ENCODE measurements at regions not wholly inside any gene's neighbourhood (a gene's known extent, or its start where the extent isn't known, plus 50 kb on each side); places are given as distances from the start of the nearest gene placed in this dataset.

DNA sequence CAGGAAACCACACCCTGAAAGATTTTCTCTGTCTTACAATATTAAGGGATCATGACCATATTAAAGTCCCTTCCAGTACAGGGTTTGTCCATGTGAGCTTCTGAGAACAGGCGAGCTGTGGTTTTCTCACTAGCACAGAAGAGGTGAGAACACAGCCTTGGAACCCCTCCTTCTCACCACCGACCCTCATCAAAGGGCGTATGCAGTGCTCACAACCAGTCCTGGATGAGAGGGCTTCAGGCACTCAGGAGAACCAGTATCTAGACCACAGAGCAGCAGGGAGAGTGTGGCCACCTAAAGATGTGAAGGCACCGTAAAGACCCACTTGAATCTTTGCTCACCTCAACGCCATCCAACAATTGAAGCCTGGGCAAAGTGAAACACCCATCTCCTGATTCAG, 397.0 kb downstream of the ETS1 start (continued):
- TF ChIP-seq, protein P1, sequence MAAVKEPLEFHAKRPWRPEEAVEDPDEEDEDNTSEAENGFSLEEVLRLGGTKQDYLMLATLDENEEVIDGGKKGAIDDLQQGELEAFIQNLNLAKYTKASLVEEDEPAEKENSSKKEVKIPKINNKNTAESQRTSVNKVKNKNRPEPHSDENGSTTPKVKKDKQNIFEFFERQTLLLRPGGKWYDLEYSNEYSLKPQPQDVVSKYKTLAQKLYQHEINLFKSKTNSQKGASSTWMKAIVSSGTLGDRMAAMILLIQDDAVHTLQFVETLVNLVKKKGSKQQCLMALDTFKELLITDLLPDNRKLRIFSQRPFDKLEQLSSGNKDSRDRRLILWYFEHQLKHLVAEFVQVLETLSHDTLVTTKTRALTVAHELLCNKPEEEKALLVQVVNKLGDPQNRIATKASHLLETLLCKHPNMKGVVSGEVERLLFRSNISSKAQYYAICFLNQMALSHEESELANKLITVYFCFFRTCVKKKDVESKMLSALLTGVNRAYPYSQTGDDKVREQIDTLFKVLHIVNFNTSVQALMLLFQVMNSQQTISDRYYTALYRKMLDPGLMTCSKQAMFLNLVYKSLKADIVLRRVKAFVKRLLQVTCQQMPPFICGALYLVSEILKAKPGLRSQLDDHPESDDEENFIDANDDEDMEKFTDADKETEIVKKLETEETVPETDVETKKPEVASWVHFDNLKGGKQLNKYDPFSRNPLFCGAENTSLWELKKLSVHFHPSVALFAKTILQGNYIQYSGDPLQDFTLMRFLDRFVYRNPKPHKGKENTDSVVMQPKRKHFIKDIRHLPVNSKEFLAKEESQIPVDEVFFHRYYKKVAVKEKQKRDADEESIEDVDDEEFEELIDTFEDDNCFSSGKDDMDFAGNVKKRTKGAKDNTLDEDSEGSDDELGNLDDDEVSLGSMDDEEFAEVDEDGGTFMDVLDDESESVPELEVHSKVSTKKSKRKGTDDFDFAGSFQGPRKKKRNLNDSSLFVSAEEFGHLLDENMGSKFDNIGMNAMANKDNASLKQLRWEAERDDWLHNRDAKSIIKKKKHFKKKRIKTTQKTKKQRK (IDR thresholded peaks at IDR 0.05; ENCODE audit: low read depth, low read length): no peak
- TF ChIP-seq NFYA (IDR thresholded peaks at IDR 0.05; ENCODE audit: borderline replicate concordance, low read depth, low read length): no peak
- no peak for TF ChIP-seq STAT3 (IDR thresholded peaks at IDR 0.05; ENCODE audit: low read depth, low read length)
- no peak for TF ChIP-seq SIX5 (IDR thresholded peaks at IDR 0.05; ENCODE audit: low read depth, low read length, severe bottlenecking)
- TF ChIP-seq STAT1 (conservative IDR thresholded peaks at IDR 0.05): no peak
- TF ChIP-seq YY1 (IDR thresholded peaks at IDR 0.05; ENCODE audit: low read depth, low read length): no peak
- TF ChIP-seq POU2F2 (IDR thresholded peaks at IDR 0.05; ENCODE audit: borderline replicate concordance, low read depth, low read length): no peak
- TF ChIP-seq, protein P2, sequence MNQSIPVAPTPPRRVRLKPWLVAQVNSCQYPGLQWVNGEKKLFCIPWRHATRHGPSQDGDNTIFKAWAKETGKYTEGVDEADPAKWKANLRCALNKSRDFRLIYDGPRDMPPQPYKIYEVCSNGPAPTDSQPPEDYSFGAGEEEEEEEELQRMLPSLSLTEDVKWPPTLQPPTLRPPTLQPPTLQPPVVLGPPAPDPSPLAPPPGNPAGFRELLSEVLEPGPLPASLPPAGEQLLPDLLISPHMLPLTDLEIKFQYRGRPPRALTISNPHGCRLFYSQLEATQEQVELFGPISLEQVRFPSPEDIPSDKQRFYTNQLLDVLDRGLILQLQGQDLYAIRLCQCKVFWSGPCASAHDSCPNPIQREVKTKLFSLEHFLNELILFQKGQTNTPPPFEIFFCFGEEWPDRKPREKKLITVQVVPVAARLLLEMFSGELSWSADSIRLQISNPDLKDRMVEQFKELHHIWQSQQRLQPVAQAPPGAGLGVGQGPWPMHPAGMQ (IDR thresholded peaks at IDR 0.05; ENCODE audit: borderline replicate concordance): no peak
- TF ChIP-seq EP300 (IDR thresholded peaks at IDR 0.05; ENCODE audit: borderline replicate concordance in 1 of 2, control insufficient read depth in 1 of 2, low read depth in 2 of 2, low read length in 2 of 2): no peak
- TF ChIP-seq POLR2AphosphoS5 (IDR thresholded peaks at IDR 0.05; ENCODE audit: low read length): no peak
- TF ChIP-seq HDAC2 (IDR thresholded peaks at IDR 0.05): no peak
- TF ChIP-seq POLR2AphosphoS2 (IDR thresholded peaks at IDR 0.05; ENCODE audit: low read depth, low read length): no peak
- no peak for TF ChIP-seq DPF2 (IDR thresholded peaks at IDR 0.05)
- TF ChIP-seq KDM1A (IDR thresholded peaks at IDR 0.05; ENCODE audit: borderline replicate concordance): no peak
- TF ChIP-seq CBX5 (IDR thresholded peaks at IDR 0.05; ENCODE audit: low read depth): no peak

All from GM12878 (cell line).